SK-N-SH (cell line): ENCODE measurements at regions not wholly inside any gene's neighbourhood (a gene's known extent, or its start where the extent isn't known, plus 50 kb on each side); places are given as distances from the start of the nearest gene placed in this dataset.
A peak's percentile ranks its signal among the peaks of the same experiment; 100 is the strongest.

Experiments used
- CTCF ChIA-PET: fragments of 300-600, 350-600 bp; formaldehyde crosslinking; extraction: SDS; loops from one replicate; lab custom pipeline; 2021; lab: Yijun Ruan, JAX
- POLR2A ChIA-PET: fragments of 350-600 bp; sonication (Branson Sonifier 250); formaldehyde crosslinking; extraction: SDS; loops from one replicate; lab custom pipeline; 2020; ENCODE audit warnings: antibody characterized with exemption, inconsistent platforms; lab: Yijun Ruan, JAX
- DNase-seq: peaks from one replicate; pipeline ENCODE4 v3.0.0; 2012
- H2AFZ ChIP-seq: fragments of 200-600 bp; sonication (generic); 2 replicates; pipeline ENCODE4 v1.8.1; 2016; ENCODE audit warnings: antibody characterized with exemption, mild to moderate bottlenecking, low read depth
- H3F3A ChIP-seq: fragments of 200-600 bp; sonication (generic); replicated peaks from 2 replicates; pipeline ENCODE3; 2016; ENCODE audit warnings: antibody characterized with exemption, mild to moderate bottlenecking; ENCODE audit not compliant: insufficient read depth
- H3K27ac ChIP-seq, 2 experiments: fragments of 200-500 bp in 1 of 2; fragments of 200-600 bp in 1 of 2; sonication (Bioruptor generic) in 1 of 2; sonication (generic), shearing (Covaris generic) in 1 of 2; 2 replicates each; pipeline versions ENCODE4 v1.5.1 to v1.6.1; 2014 to 2016; ENCODE audit warnings: low read depth in 2 of 2, inconsistent platforms in 1 of 2, low read length in 1 of 2, mild to moderate bottlenecking in 1 of 2, mixed read lengths in 1 of 2
- H3K27me3 ChIP-seq: fragments of 200-600 bp; sonication (generic), shearing (Covaris generic); 2 replicates; pipeline ENCODE4 v1.6.1; 2016; ENCODE audit warnings: mixed run types; ENCODE audit not compliant: insufficient read depth
- H3K36me3 ChIP-seq, 2 experiments: fragments of 200-500 bp in 1 of 2; fragments of 200-600 bp in 1 of 2; sonication (Bioruptor generic) in 1 of 2; sonication (generic) in 1 of 2; replicated peaks in 1 of 2; 2 replicates each; pipeline versions ENCODE3 to v1.5.1; 2014 to 2016; ENCODE audit warnings: low read length in 1 of 2, mild to moderate bottlenecking in 1 of 2; ENCODE audit not compliant: insufficient read depth in 2 of 2, control insufficient read depth in 1 of 2
- H3K4me1 ChIP-seq, 2 experiments: fragments of 200-500 bp in 1 of 2; fragments of 200-600 bp in 1 of 2; sonication (Bioruptor generic) in 1 of 2; sonication (generic), shearing (Covaris generic) in 1 of 2; 2 replicates each; pipeline versions ENCODE4 v1.5.1 to v1.6.1; 2014 to 2016; ENCODE audit warnings: low read depth in 1 of 2, low read length in 1 of 2, mixed run types in 1 of 2; ENCODE audit not compliant: insufficient read depth in 2 of 2, control insufficient read depth in 1 of 2
- H3K4me2 ChIP-seq: fragments of 200-600 bp; sonication (generic), shearing (Covaris generic); 2 replicates; pipeline ENCODE4 v1.6.1; 2017; ENCODE audit warnings: mixed run types
- H3K4me3 ChIP-seq, 2 experiments: fragments of 200-500 bp in 1 of 2; fragments of 200-600 bp in 1 of 2; sonication (Bioruptor generic) in 1 of 2; sonication (generic), shearing (Covaris generic) in 1 of 2; 2 replicates each; pipeline versions ENCODE4 v1.5.1 to v1.8.1; 2014 to 2016; ENCODE audit warnings: low read depth in 2 of 2, inconsistent platforms in 1 of 2, low read length in 1 of 2, mild to moderate bottlenecking in 1 of 2, mixed read lengths in 1 of 2, moderate library complexity in 1 of 2
- H3K79me2 ChIP-seq: fragments of 200-600 bp; sonication (generic); 2 replicates; pipeline ENCODE4 v1.8.1; 2017; ENCODE audit warnings: mild to moderate bottlenecking; ENCODE audit not compliant: insufficient read depth
- H3K9ac ChIP-seq: fragments of 200-600 bp; sonication (generic); 2 replicates; pipeline ENCODE4 v1.6.1; 2017; ENCODE audit warnings: mixed run types
- H3K9me2 ChIP-seq: fragments of 200-600 bp; sonication (generic); 2 replicates; pipeline ENCODE4 v1.6.1; 2017; ENCODE audit warnings: mixed run types
- H3K9me3 ChIP-seq: fragments of 200-600 bp; sonication (generic); 2 replicates; pipeline ENCODE4 v1.6.1; 2017; ENCODE audit warnings: mixed run types, mild to moderate bottlenecking, moderate library complexity
- H4K20me1 ChIP-seq: fragments of 200-600 bp; sonication (generic); 2 replicates; pipeline ENCODE4 v1.6.1; 2017; ENCODE audit warnings: mild to moderate bottlenecking, mixed run types; ENCODE audit not compliant: insufficient read depth
- CTCF ChIP-seq: fragments of 200-600 bp; sonication (generic); IDR thresholded peaks from 2 replicates; pipeline ENCODE4 v1.6.1; 2017; ENCODE audit warnings: antibody characterized with exemption, mild to moderate bottlenecking, moderate library complexity
- ELF1 ChIP-seq: IDR thresholded peaks from 2 replicates; pipeline ENCODE4 v1.4.0; 2012
- EP300 ChIP-seq, 2 experiments: IDR thresholded peaks; 2 replicates each; pipeline versions ENCODE4 v1.4.0 to v1.6.1; 2012; ENCODE audit warnings: borderline replicate concordance in 1 of 2, low read depth in 1 of 2, low read length in 1 of 2
- EZH2phosphoT487 ChIP-seq: fragments of 200-600 bp; sonication (generic); IDR thresholded peaks from 2 replicates; pipeline ENCODE4 v1.6.1; 2017; ENCODE audit warnings: low read depth, mixed run types, mild to moderate bottlenecking, antibody characterized with exemption, moderate library complexity, borderline replicate concordance
- FOSL2 ChIP-seq: IDR thresholded peaks from 2 replicates; pipeline ENCODE4 v1.4.0; 2012; ENCODE audit warnings: low read depth, mild to moderate bottlenecking, moderate library complexity, borderline replicate concordance
- FOXJ3 ChIP-seq: sonication (generic); formaldehyde crosslinking; IDR thresholded peaks from 2 replicates; pipeline ENCODE4 v1.5.1; 2020; ENCODE audit warnings: mild to moderate bottlenecking, missing genetic modification reagents
- FOXM1 ChIP-seq: IDR thresholded peaks from 2 replicates; pipeline ENCODE4 v1.4.0; 2012; ENCODE audit warnings: low read depth, mild to moderate bottlenecking
- GABPA ChIP-seq: IDR thresholded peaks from 2 replicates; pipeline ENCODE4 v1.4.0; 2012; ENCODE audit warnings: low read depth, mild to moderate bottlenecking
- JUND ChIP-seq: IDR thresholded peaks from 2 replicates; pipeline ENCODE4 v1.4.0; 2012
- MAX ChIP-seq: IDR thresholded peaks from 2 replicates; pipeline ENCODE4 v1.4.0; 2012; ENCODE audit warnings: low read depth
- MEF2A ChIP-seq: IDR thresholded peaks from 2 replicates; pipeline ENCODE4 v1.4.0; 2012; ENCODE audit warnings: low read depth, borderline replicate concordance
- MXI1 ChIP-seq: IDR thresholded peaks from 2 replicates; pipeline ENCODE4 v1.6.1; 2012; ENCODE audit warnings: mild to moderate bottlenecking, low read depth, low read length, improper control_type of control experiment
- NRF1 ChIP-seq: IDR thresholded peaks from 2 replicates; pipeline ENCODE4 v1.6.1; 2012; ENCODE audit warnings: low read depth, mild to moderate bottlenecking, low read length
- POLR2AphosphoS5 ChIP-seq: IDR thresholded peaks from 2 replicates; pipeline ENCODE4 v1.6.1; 2012; ENCODE audit warnings: low read depth, low read length
- RAD21 ChIP-seq: IDR thresholded peaks from 2 replicates; pipeline ENCODE4 v1.6.1; 2012; ENCODE audit warnings: mild to moderate bottlenecking, low read length
- REST ChIP-seq: IDR thresholded peaks from 2 replicates; pipeline ENCODE4 v1.6.1; 2012; ENCODE audit warnings: mild to moderate bottlenecking, low read depth, low read length, moderate library complexity
- RFX5 ChIP-seq: IDR thresholded peaks from 2 replicates; pipeline ENCODE4 v1.6.1; 2012; ENCODE audit warnings: mild to moderate bottlenecking, improper control_type of control experiment, low read length
- RXRA ChIP-seq: IDR thresholded peaks from 2 replicates; pipeline ENCODE4 v1.4.0; 2012; ENCODE audit warnings: low read depth, mild to moderate bottlenecking, borderline replicate concordance
- SIN3A ChIP-seq: IDR thresholded peaks from 2 replicates; pipeline ENCODE4 v1.6.1; 2012; ENCODE audit warnings: low read depth, mild to moderate bottlenecking, low read length, moderate library complexity, borderline replicate concordance
- SMC3 ChIP-seq: IDR thresholded peaks from 2 replicates; pipeline ENCODE4 v1.6.1; 2012; ENCODE audit warnings: low read depth, low read length, improper control_type of control experiment
- TAF1 ChIP-seq: IDR thresholded peaks from 2 replicates; pipeline ENCODE4 v1.6.1; 2012; ENCODE audit warnings: low read depth, mild to moderate bottlenecking, low read length, moderate library complexity, borderline replicate concordance
- TCF12 ChIP-seq: IDR thresholded peaks from 2 replicates; pipeline ENCODE4 v1.4.0; 2012
- TEAD4 ChIP-seq: IDR thresholded peaks from 2 replicates; pipeline ENCODE4 v1.4.0; 2012; ENCODE audit warnings: mild to moderate bottlenecking, borderline replicate concordance; ENCODE audit not compliant: insufficient read depth
- USF1 ChIP-seq: IDR thresholded peaks from 2 replicates; pipeline ENCODE4 v1.4.0; 2012; ENCODE audit warnings: low read depth, borderline replicate concordance
- YY1 ChIP-seq: IDR thresholded peaks from 2 replicates; pipeline ENCODE4 v1.4.0; 2012; ENCODE audit warnings: low read depth, mild to moderate bottlenecking
- ZBTB33 ChIP-seq: IDR thresholded peaks from 2 replicates; pipeline ENCODE4 v1.4.0; 2012; ENCODE audit warnings: low read depth, borderline replicate concordance
- WGBS: methylation state at CpG from one replicate; pipeline ENCODE4 v1.1.6; 2017; ENCODE audit warnings: low lambda C conversion rate; 5-methylcytosine and 5-hydroxymethylcytosine counted together

- Histone ChIP-seq H3K4me2 (no peak overlapping the region), H3K27me3 (no peaks in the 10 kb centered on the region), H2AFZ (no peak overlapping the region), H3K9ac (no peak overlapping the region), H3K4me1 (peaks cover 0 to 16% of the 10 kb centered on the region in 2 experiments; a peak in 1 of 4 replicates), H4K20me1 (no peaks in the 10 kb centered on the region), H3K9me2 (no peaks in the 10 kb centered on the region), H3K79me2 (no peaks in the 10 kb centered on the region), H3K36me3 (no peaks in the 10 kb centered on the region), H3K4me3 (no peak overlapping the region), H3K9me3 (peaks cover 9% of the 10 kb centered on the region; the same call in 1 of the 2 replicates), H3K27ac (no peak overlapping the region), H3F3A (no peaks in the 10 kb centered on the region)
- 34% methylated on average over 8 of the region's 8 CpGs for WGBS
- POLR2A ChIA-PET, result interaction anchor here (0.7 kb wide), 1 partner anchor 95 kb away, joined by 3 read pairs; no protein-coding TSS in a partner anchor
- DNase-seq, result no peak
- CTCF ChIA-PET, result interaction anchor here (0.9 to 11.7 kb wide), 16 partner anchors 17 to 1782 kb away, joined by 3 to 214 read pairs (median 4); no protein-coding TSS in a partner anchor
- no peak for TF ChIP-seq RFX5
- no peak for TF ChIP-seq CTCF
- no peak for TF ChIP-seq NRF1
- TF ChIP-seq POLR2AphosphoS5, result no peak
- no peak for TF ChIP-seq JUND
- no peak for TF ChIP-seq ZBTB33
- no peak for TF ChIP-seq MAX
- TF ChIP-seq SIN3A, result no peak
- TF ChIP-seq EZH2phosphoT487, result no peak
- no peak for TF ChIP-seq TAF1
- TF ChIP-seq FOXJ3 (CRISPR knock-in tag), result no peak
- no peak for TF ChIP-seq SMC3
- no peak for TF ChIP-seq FOXM1
- TF ChIP-seq REST, result no peak
- TF ChIP-seq EP300 (IDR thresholded peaks at IDR 0.05; ENCODE audit: borderline replicate concordance in 1 of 2, low read depth in 1 of 2, low read length in 1 of 2), result peak in 1 of 2 experiments; percentile 22; a peak in 1 of 4 replicates
- no peak for TF ChIP-seq ELF1
- TF ChIP-seq GABPA, result no peak
- TF ChIP-seq TCF12, result no peak
- TF ChIP-seq RXRA, result no peak
- TF ChIP-seq RAD21, result no peak
- TF ChIP-seq YY1, result no peak
- no peak for TF ChIP-seq TEAD4
- peak; percentile 58; the same call in 1 of the 2 replicates for TF ChIP-seq MXI1
- TF ChIP-seq FOSL2, result no peak
- TF ChIP-seq USF1, result no peak
- no peak for TF ChIP-seq MEF2A
These were observed 87.4 kb downstream of the IGLL5 start for GRCh38 chr22:22974795-22975580.
